Gastrocnemius medialis (tissue), 4 donors: ENCODE measurements at regions not wholly inside any gene's neighbourhood (a gene's known extent, or its start where the extent isn't known, plus 50 kb on each side); places are given as distances from the start of the nearest gene placed in this dataset.

Experiments used
- ATAC-seq, 2 donors: fragments of 150-250 bp; one replicate each; pipeline ENCODE4 v1.9.1; 2016
- DNase-seq, 2 donors: peaks; one replicate each; pipeline ENCODE4 v3.0.0-alpha.2; 2019
- H3K27ac ChIP-seq, 4 donors: fragments of 200-600 bp; sonication (generic); 1 replicate in 1 of 4; 2 replicates in 3 of 4; pipeline ENCODE4 v1.5.1; 2016 to 2018; ENCODE audit warnings: mild to moderate bottlenecking in 2 of 4, moderate library complexity in 1 of 4
- H3K27me3 ChIP-seq, 3 donors: fragments of 200-600 bp; sonication (generic) in 2 of 3; 1 replicate in 1 of 3; 2 replicates in 2 of 3; pipeline versions ENCODE4 v1.5.1 to v1.6.0; 2016 to 2019; ENCODE audit warnings: mild to moderate bottlenecking in 1 of 3, moderate library complexity in 1 of 3
- H3K36me3 ChIP-seq, 2 donors: fragments of 200-600 bp; sonication (generic) in 1 of 2; one replicate each; pipeline ENCODE4 v1.5.1; 2017 to 2018
- H3K4me1 ChIP-seq, 2 donors: fragments of 200-600 bp; sonication (generic) in 1 of 2; one replicate each; pipeline ENCODE4 v1.5.1; 2016 to 2017; ENCODE audit warnings: mild to moderate bottlenecking in 2 of 2
- H3K4me3 ChIP-seq, 4 donors: fragments of 200-600 bp; sonication (generic) in 3 of 4; 1 replicate in 1 of 4; 2 replicates in 3 of 4; pipeline ENCODE4 v1.5.1; 2016 to 2019; ENCODE audit warnings: mild to moderate bottlenecking in 2 of 4
- H3K9me3 ChIP-seq, 3 donors: fragments of 200-600 bp; sonication (generic) in 2 of 3; 1 replicate in 1 of 3; 2 replicates in 2 of 3; pipeline ENCODE4 v1.5.1; 2016 to 2019
- CTCF ChIP-seq, 5 experiments: fragments of 450-650 bp in 3 of 5; fragments of 200-600 bp in 2 of 5; sonication (generic) in 2 of 5; IDR thresholded peaks in 4 of 5; conservative IDR thresholded peaks in 1 of 5; 1 replicate in 4 of 5; 2 replicates in 1 of 5; pipeline ENCODE4 v1.5.1; 2016 to 2019; ENCODE audit warnings: antibody characterized with exemption in 5 of 5, mild to moderate bottlenecking in 3 of 5, moderate library complexity in 3 of 5
- POLR2A ChIP-seq, 2 donors: fragments of 450-650 bp; IDR thresholded peaks; one replicate each; pipeline ENCODE4 v1.6.1; 2017; ENCODE audit warnings: antibody characterized with exemption in 2 of 2, mild to moderate bottlenecking in 2 of 2, moderate library complexity in 2 of 2
- in situ Hi-C, 4 donors: fragments of 200-750 bp; cut with MboI; loops; one replicate each; pipeline versions ENCODE4 v1.15.0 to v1.8.0; 2017; ENCODE audit warnings: low sequenced_read_pairs in 4 of 4
- intact Hi-C: fragments of 100-400 bp; cut with DNase I; formaldehyde crosslinking; loops from one replicate; pipeline ENCODE4 v1.15.1; 2023; ENCODE audit warnings: low total_unique reads

- Histone ChIP-seq H3K27ac (no peak overlapping the region), H3K36me3 (no peaks in the 10 kb centered on the region), H3K9me3 (no peaks in the 10 kb centered on the region), H3K4me1 (peaks cover 0 to 4% of the 10 kb centered on the region in 2 donors), H3K27me3 (no peaks in the 10 kb centered on the region), H3K4me3 (no peak overlapping the region)
- in situ Hi-C loops (no loop called here), intact Hi-C loops (no loop called here)
- ATAC-seq (no peak), DNase-seq (no peak)
- no peak for TF ChIP-seq POLR2A (IDR thresholded peaks at IDR 0.05)
- no peak for TF ChIP-seq CTCF (IDR thresholded peaks at IDR 0.05 in 4 of 5, conservative IDR thresholded peaks at IDR 0.05 in 1 of 5)
Measured at GRCh38 chr13:76157926-76158325, 521.8 kb downstream of the LMO7 start.

GRCh38 chr13:76153239-76153638, 517.1 kb downstream of the LMO7 start:
- Histone ChIP-seq H3K36me3 (no peaks in the 10 kb centered on the region), H3K9me3 (no peaks in the 10 kb centered on the region), H3K27me3 (no peaks in the 10 kb centered on the region), H3K27ac (no peak overlapping the region), H3K4me3 (no peak overlapping the region), H3K4me1 (no peaks in the 10 kb centered on the region)
- DNase-seq (no peak), ATAC-seq (no peak)
- no peak for TF ChIP-seq POLR2A (IDR thresholded peaks at IDR 0.05)
- TF ChIP-seq CTCF (IDR thresholded peaks at IDR 0.05 in 4 of 5, conservative IDR thresholded peaks at IDR 0.05 in 1 of 5), result no peak
- intact Hi-C loops, result no loop called here
- in situ Hi-C loops, result no loop called here

DNA sequence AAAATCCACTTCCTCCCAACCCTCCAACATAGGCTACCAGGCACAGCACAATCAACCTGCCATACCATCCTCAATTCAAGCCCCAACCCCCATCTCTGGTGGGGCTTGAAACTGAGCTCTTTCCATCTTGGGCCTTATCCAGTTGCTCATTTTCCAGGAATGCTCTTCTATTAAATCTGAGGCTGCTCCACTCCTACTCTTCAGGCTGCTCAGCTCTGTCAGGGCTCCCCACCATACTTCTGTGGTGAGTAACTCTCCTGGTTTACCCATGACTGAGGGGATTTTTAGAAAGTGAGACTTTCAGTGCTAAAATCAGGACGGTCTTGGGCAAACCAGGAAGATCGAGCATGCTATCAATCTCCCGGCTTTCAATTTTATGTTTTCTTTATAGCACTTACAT, 512.8 kb downstream of the LMO7 start:
- ATAC-seq (no peak), DNase-seq (no peak)
- Histone ChIP-seq H3K9me3 (no peaks in the 10 kb centered on the region), H3K27ac (no peak overlapping the region), H3K36me3 (no peaks in the 10 kb centered on the region), H3K4me1 (no peaks in the 10 kb centered on the region), H3K27me3 (no peaks in the 10 kb centered on the region), H3K4me3 (no peak overlapping the region)
- intact Hi-C loops, result no loop called here
- TF ChIP-seq CTCF (IDR thresholded peaks at IDR 0.05 in 4 of 5, conservative IDR thresholded peaks at IDR 0.05 in 1 of 5), result no peak
- no peak for TF ChIP-seq POLR2A (IDR thresholded peaks at IDR 0.05)
- in situ Hi-C loops, result no loop called here

GRCh38 chr13:76148374-76148773, 512.2 kb downstream of the LMO7 start:
- H3K27me3 ChIP-seq, result no peaks in the 10 kb centered on the region
- H3K36me3 ChIP-seq, result no peaks in the 10 kb centered on the region
- intact Hi-C loops (no loop called here), in situ Hi-C loops (no loop called here)
- H3K4me3 ChIP-seq, result no peak overlapping the region
- no peak overlapping the region for H3K27ac ChIP-seq
- ATAC-seq (no peak), DNase-seq (no peak)
- no peak for TF ChIP-seq CTCF (IDR thresholded peaks at IDR 0.05 in 4 of 5, conservative IDR thresholded peaks at IDR 0.05 in 1 of 5)
- TF ChIP-seq POLR2A (IDR thresholded peaks at IDR 0.05), result no peak
- no peaks in the 10 kb centered on the region for H3K4me1 ChIP-seq
- no peaks in the 10 kb centered on the region for H3K9me3 ChIP-seq

DNA sequence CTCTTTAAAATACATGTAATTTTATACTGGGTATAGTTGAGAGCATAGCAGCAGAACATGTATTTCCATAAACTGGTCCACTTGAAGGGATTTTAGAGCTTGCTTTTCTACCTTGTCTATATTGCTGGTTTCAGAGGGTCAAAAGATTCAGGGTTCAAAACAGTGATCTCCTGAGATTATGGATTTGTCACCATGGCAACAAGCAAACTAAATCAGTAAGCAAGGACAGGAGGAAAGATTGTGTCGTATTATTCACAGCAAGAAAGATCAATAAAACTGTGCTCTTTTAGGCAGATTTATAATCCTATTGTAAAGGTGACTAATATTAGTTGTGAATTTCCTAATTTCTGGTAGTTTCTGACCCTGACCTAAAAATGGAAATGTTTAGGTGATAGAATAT, 496.4 kb downstream of the LMO7 start:
- intact Hi-C loops, result no loop called here
- no peaks in the 10 kb centered on the region for H3K27me3 ChIP-seq
- in situ Hi-C loops, result no loop called here
- DNase-seq (no peak), ATAC-seq (no peak)
- H3K36me3 ChIP-seq, result no peaks in the 10 kb centered on the region
- no peaks in the 10 kb centered on the region for H3K9me3 ChIP-seq
- TF ChIP-seq POLR2A (IDR thresholded peaks at IDR 0.05) (no peak), CTCF (IDR thresholded peaks at IDR 0.05 in 4 of 5, conservative IDR thresholded peaks at IDR 0.05 in 1 of 5) (no peak)
- no peak overlapping the region for H3K27ac ChIP-seq
- H3K4me1 ChIP-seq, result no peaks in the 10 kb centered on the region
- H3K4me3 ChIP-seq, result no peak overlapping the region
